CD4-positive, alpha-beta T cell (primary cell): ENCODE measurements at regions not wholly inside any gene's neighbourhood (a gene's known extent, or its start where the extent isn't known, plus 50 kb on each side); places are given as distances from the start of the nearest gene placed in this dataset.

ENCODE experiments used
- ATAC-seq: fragments of 200-7000 bp; cut with Tn5 transposase; one replicate; pipeline ENCODE4 v1.10.0; 2022; ENCODE audit warnings: mild to moderate bottlenecking; ENCODE audit not compliant: poor library complexity
- CTCF ChIA-PET: fragments of 350-600 bp; sonication (Branson Sonifier 250); formaldehyde crosslinking; loops from one replicate; lab custom pipeline; 2021; ENCODE audit warnings: antibody characterized with exemption, inconsistent platforms; lab: Charles Lee
- POLR2A ChIA-PET: fragments of 350-600 bp; sonication (Branson Sonifier 250); formaldehyde crosslinking; loops from one replicate; lab custom pipeline; 2021; ENCODE audit warnings: antibody characterized with exemption, inconsistent platforms; lab: Charles Lee
- DNase-seq, 14 experiments: peaks; one replicate each; pipeline ENCODE4 v3.0.0-alpha.2; 2013 to 2020; ENCODE audit warnings: mixed read lengths in 2 of 14
- H3K27ac ChIP-seq, 2 donors: one replicate each; pipeline versions ENCODE4 v1.5.1 to v1.7.0; 2013; ENCODE audit warnings: low read length in 2 of 2, low read depth in 1 of 2, mild to moderate bottlenecking in 1 of 2
- H3K27me3 ChIP-seq, 2 experiments: 1 replicate in 1 of 2; 2 replicates in 1 of 2; pipeline versions ENCODE4 v1.6.1 to v1.7.0; 2013; ENCODE audit warnings: low read length in 2 of 2, control low read depth in 1 of 2, mild to moderate bottlenecking in 1 of 2, moderate library complexity in 1 of 2; ENCODE audit not compliant: insufficient read depth in 2 of 2, control insufficient read depth in 1 of 2
- H3K36me3 ChIP-seq: one replicate; pipeline ENCODE4 v1.6.1; 2013; ENCODE audit warnings: low read length, control low read depth; ENCODE audit not compliant: insufficient read depth
- H3K4me1 ChIP-seq: one replicate; pipeline ENCODE4 v1.6.1; 2013; ENCODE audit warnings: low read length, control low read depth; ENCODE audit not compliant: insufficient read depth
- H3K4me3 ChIP-seq: one replicate; pipeline ENCODE4 v1.5.1; 2013; ENCODE audit warnings: mild to moderate bottlenecking, low read length, moderate library complexity
- H3K9me3 ChIP-seq, 2 experiments: 1 replicate in 1 of 2; 2 replicates in 1 of 2; pipeline versions ENCODE4 v1.6.1 to v1.7.0; 2013; ENCODE audit warnings: low read length in 2 of 2, mild to moderate bottlenecking in 2 of 2, control low read depth in 1 of 2, moderate library complexity in 1 of 2; ENCODE audit not compliant: control insufficient read depth in 1 of 2, insufficient read depth in 1 of 2
- H3K27ac Mint-ChIP-seq: one replicate; pipeline ENCODE4 v1.8.0; 2020; ENCODE audit warnings: mixed read lengths
- H3K27me3 Mint-ChIP-seq: one replicate; pipeline ENCODE4 v1.8.0; 2021; ENCODE audit warnings: mixed read lengths
- H3K36me3 Mint-ChIP-seq: one replicate; pipeline ENCODE4 v1.8.0; 2021; ENCODE audit warnings: low read depth, mixed read lengths
- H3K4me1 Mint-ChIP-seq: one replicate; pipeline ENCODE4 v1.8.0; 2021; ENCODE audit warnings: low read depth, mixed read lengths
- H3K4me3 Mint-ChIP-seq: one replicate; pipeline ENCODE4 v1.8.0; 2020; ENCODE audit warnings: mild to moderate bottlenecking, mixed read lengths
- H3K9me3 Mint-ChIP-seq: one replicate; pipeline ENCODE4 v1.8.0; 2020; ENCODE audit warnings: mixed read lengths
- intact Hi-C, 2 experiments: fragments of 100-400 bp; cut with DNase I in 1 of 2; cut with micrococcal nuclease in 1 of 2; formaldehyde crosslinking; loops; one replicate each; pipeline versions ENCODE4 v1.15.1 to v1.9.0; 2023 to 2025; cut with DNase I, micrococcal nuclease
- TF ChIP-seq, protein P1 (sequence below): fragments of 200-600 bp; IDR thresholded peaks from one replicate; pipeline ENCODE4 v1.8.0; 2022; ENCODE audit warnings: antibody characterized with exemption, mild to moderate bottlenecking

DNA sequence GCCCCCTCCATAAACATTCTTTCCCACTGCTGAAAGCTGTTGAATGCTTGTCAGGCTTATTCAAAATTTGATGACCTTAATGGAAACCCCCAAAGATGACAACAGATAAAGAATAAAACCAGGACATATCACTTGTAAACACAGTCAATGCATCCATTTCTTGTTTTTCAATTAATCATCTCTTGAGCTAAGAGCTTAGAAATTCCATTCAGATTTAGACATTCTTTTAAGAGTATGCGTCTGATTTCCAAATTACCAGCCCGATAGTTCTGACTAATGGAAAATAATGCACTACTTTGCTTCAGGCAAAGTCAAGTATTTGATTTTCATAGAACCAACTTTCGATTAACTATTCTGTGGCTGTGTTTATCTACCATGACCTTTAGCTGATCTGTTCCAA is 100.6 kb upstream of the RUNX1 start:
- ATAC-seq (no peak), DNase-seq (no peak)
- no peaks in the 10 kb centered on the region for H3K36me3 Mint-ChIP-seq
- Histone ChIP-seq H3K9me3 (no peaks in the 10 kb centered on the region), H3K4me3 (no peak overlapping the region), H3K4me1 (no peaks in the 10 kb centered on the region), H3K27ac (no peak overlapping the region), H3K36me3 (no peaks in the 10 kb centered on the region), H3K27me3 (no peaks in the 10 kb centered on the region)
- CTCF ChIA-PET, result no interaction called here
- POLR2A ChIA-PET, result no interaction called here
- no peaks in the 10 kb centered on the region for H3K27me3 Mint-ChIP-seq
- TF ChIP-seq, protein P1, sequence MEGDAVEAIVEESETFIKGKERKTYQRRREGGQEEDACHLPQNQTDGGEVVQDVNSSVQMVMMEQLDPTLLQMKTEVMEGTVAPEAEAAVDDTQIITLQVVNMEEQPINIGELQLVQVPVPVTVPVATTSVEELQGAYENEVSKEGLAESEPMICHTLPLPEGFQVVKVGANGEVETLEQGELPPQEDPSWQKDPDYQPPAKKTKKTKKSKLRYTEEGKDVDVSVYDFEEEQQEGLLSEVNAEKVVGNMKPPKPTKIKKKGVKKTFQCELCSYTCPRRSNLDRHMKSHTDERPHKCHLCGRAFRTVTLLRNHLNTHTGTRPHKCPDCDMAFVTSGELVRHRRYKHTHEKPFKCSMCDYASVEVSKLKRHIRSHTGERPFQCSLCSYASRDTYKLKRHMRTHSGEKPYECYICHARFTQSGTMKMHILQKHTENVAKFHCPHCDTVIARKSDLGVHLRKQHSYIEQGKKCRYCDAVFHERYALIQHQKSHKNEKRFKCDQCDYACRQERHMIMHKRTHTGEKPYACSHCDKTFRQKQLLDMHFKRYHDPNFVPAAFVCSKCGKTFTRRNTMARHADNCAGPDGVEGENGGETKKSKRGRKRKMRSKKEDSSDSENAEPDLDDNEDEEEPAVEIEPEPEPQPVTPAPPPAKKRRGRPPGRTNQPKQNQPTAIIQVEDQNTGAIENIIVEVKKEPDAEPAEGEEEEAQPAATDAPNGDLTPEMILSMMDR, result no peak
- H3K4me1 Mint-ChIP-seq, result peaks cover 16% of the 10 kb centered on the region
- no peak overlapping the region for H3K4me3 Mint-ChIP-seq
- no peaks in the 10 kb centered on the region for H3K9me3 Mint-ChIP-seq
- intact Hi-C loops, result no loop called here
- no peak overlapping the region for H3K27ac Mint-ChIP-seq

DNA sequence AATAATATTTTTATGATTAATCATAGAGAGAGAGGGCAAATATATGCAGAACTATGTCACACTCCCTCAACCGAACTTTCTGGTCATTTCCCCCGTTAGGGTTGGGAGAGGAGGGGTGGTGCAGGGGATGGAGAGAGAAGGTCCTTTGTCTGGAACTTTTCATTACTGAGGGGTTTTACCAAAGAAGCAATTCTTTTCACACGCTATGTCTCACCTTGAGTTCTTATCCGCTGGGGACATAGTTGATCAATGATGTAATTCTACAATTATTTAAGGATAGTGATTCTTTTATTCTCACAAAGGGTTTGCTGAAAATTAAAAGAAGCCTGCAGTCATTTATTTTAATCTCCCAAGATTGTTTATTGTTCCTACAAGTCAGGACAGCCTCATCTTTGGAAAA is 98.3 kb upstream of the RUNX1 start:
- Mint-ChIP-seq H3K36me3 (no peaks in the 10 kb centered on the region), H3K27me3 (no peaks in the 10 kb centered on the region), H3K4me3 (no peak overlapping the region), H3K4me1 (peaks cover 16% of the 10 kb centered on the region), H3K9me3 (no peaks in the 10 kb centered on the region), H3K27ac (no peak overlapping the region)
- Histone ChIP-seq H3K27ac (no peak overlapping the region), H3K36me3 (no peaks in the 10 kb centered on the region), H3K9me3 (no peaks in the 10 kb centered on the region), H3K27me3 (no peaks in the 10 kb centered on the region), H3K4me1 (no peaks in the 10 kb centered on the region), H3K4me3 (no peak overlapping the region)
- ATAC-seq, result no peak
- DNase-seq, result no peak
- POLR2A ChIA-PET, result interaction anchor here (1.0 kb wide), 1 partner anchor 9 kb away, joined by 3 read pairs; no protein-coding TSS in a partner anchor
- intact Hi-C loops, result no loop called here
- TF ChIP-seq, protein P1, result no peak
- CTCF ChIA-PET, result no interaction called here

DNA sequence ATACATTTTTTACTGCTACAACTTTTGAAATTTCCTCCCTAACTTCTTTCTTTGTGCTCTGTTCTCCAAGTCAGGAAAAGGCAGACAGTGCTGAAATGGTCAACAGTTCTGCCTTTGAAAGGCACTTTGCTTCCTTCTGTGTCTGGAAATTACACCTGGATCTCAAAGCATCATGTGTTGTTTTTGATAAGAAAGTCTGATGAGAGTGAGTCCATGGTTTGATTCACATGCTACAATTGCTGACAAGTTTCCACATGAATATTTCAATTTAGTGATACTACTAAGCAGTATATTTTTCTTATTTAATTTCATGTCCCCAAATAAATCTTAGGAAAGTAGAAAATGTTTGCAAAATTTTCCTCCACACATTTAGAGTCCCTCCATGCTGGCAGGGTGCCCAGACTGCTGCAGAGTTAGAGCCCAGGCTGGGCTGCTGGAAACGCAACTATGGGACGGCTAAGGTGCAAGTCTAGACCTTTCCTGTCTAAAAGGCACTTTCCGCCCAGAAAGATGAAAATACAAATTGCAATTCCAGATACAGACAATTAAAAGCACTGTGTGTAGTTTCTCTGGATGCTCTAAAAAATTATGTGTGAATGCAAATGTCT is 96.6 kb upstream of the RUNX1 start:
- Histone ChIP-seq H3K4me1 (no peaks in the 10 kb centered on the region), H3K4me3 (no peak overlapping the region), H3K27ac (no peak overlapping the region), H3K9me3 (no peaks in the 10 kb centered on the region), H3K27me3 (no peaks in the 10 kb centered on the region), H3K36me3 (no peaks in the 10 kb centered on the region)
- DNase-seq (no peak), ATAC-seq (no peak)
- Mint-ChIP-seq H3K27me3 (no peaks in the 10 kb centered on the region), H3K4me3 (no peak overlapping the region), H3K27ac (no peak overlapping the region), H3K4me1 (peaks cover 16% of the 10 kb centered on the region), H3K9me3 (no peaks in the 10 kb centered on the region), H3K36me3 (no peaks in the 10 kb centered on the region)
- intact Hi-C loops, result no loop called here
- POLR2A ChIA-PET, result no interaction called here
- TF ChIP-seq, protein P1, result no peak
- CTCF ChIA-PET, result no interaction called here
